Muscle of arm (tissue), 1 donor: ENCODE measurements at regions not wholly inside any gene's neighbourhood (a gene's known extent, or its start where the extent isn't known, plus 50 kb on each side); places are given as distances from the start of the nearest gene placed in this dataset.

Source experiments
- DNase-seq: peaks from one replicate; pipeline ENCODE4 v3.0.0-alpha.2; 2013

- DNase-seq: no peak
Measured at GRCh38 chr14:101480022-101480746, 81.1 kb upstream of the DIO3 start.

GRCh38 chr14:101480747-101481530, 80.4 kb upstream of the DIO3 start:
- no peak for DNase-seq

GRCh38 chr14:101481557-101481956, 79.7 kb upstream of the DIO3 start:
- DNase-seq: no peak

GRCh38 chr14:101482066-101482465, 79.2 kb upstream of the DIO3 start:
- no peak for DNase-seq

GRCh38 chr14:101483829-101484228, 77.5 kb upstream of the DIO3 start:
- DNase-seq: no peak

DNA sequence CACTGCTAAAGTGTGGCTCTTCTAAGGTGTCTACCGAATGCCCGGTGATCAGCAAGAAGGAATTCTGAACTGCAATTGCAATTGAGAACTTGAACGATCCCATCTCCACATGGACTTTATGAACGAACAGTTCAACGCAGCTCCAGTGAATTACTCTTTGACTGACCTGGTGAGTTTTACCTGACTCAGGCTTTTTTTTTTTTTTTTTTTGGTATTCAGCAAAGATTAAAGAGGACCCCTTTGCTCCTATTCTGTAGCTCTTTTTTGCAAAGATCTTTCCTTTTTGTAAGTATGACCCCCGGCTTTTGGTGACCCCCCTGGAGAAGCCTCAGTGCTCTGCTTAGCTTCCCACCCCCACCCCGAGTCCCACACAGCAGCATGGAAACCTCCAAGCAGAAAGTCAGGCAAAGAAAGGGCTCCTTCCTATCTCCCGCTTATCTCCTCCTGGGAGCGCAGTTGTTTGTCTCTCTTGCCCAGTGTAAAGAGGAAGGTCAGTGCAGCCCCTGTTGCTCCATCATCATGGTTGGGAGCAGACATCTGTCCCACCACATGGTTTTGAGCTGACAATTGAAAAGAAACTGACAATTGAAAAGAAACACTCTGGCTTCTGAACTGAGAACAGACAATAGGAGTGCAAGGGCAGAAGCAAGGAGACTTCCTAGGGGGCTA, 72.1 kb upstream of the DIO3 start:
- no peak for DNase-seq

- DNase-seq: no peak
Measured at GRCh38 chr14:101490771-101491170, 70.5 kb upstream of the DIO3 start.

DNA sequence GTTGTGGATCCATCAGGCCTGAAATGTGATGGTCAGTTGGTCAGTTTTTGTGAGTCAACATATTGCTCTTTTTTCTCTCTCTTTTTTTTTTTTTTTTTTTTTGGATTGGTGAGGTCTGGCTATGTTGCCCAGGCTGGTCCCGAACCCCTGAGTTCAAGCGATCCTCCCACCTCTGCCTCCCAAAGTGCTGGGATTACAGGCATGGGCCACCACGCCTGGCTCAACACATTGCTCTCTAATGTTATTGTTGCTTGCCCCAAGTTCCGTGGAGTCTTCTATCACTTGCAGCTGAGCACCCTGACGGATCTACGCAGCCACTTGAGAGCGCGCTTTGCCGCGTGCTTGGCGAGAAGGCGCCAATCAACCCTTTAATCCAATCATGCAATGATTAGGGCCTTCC, 69.5 kb upstream of the DIO3 start:
- no peak for DNase-seq

DNA sequence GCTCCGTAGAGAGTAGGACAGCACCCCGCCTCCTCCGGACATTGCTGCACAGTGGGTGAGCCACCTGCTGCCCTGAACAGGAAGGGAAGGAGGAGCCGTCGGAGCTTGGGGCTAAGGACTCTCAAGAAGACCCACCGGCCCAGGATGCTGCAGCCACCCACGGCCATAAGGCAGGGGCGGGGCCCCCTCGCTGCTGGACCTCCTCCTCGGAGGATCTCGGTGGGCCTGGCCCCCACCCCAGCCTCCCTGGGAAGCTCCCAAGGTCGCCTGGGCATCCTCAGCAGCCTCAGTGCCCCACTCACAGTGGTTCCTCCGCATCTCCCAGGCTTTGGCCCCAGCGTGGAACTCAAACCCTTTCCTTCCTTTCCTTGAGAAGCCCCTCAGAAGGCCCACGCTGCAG, 68.6 kb upstream of the DIO3 start:
- DNase-seq: no peak

GRCh38 chr14:101494826-101495225, 66.5 kb upstream of the DIO3 start:
- no peak for DNase-seq

- DNase-seq: no peak
Measured at GRCh38 chr14:101495284-101495683, 66.0 kb upstream of the DIO3 start.

DNA sequence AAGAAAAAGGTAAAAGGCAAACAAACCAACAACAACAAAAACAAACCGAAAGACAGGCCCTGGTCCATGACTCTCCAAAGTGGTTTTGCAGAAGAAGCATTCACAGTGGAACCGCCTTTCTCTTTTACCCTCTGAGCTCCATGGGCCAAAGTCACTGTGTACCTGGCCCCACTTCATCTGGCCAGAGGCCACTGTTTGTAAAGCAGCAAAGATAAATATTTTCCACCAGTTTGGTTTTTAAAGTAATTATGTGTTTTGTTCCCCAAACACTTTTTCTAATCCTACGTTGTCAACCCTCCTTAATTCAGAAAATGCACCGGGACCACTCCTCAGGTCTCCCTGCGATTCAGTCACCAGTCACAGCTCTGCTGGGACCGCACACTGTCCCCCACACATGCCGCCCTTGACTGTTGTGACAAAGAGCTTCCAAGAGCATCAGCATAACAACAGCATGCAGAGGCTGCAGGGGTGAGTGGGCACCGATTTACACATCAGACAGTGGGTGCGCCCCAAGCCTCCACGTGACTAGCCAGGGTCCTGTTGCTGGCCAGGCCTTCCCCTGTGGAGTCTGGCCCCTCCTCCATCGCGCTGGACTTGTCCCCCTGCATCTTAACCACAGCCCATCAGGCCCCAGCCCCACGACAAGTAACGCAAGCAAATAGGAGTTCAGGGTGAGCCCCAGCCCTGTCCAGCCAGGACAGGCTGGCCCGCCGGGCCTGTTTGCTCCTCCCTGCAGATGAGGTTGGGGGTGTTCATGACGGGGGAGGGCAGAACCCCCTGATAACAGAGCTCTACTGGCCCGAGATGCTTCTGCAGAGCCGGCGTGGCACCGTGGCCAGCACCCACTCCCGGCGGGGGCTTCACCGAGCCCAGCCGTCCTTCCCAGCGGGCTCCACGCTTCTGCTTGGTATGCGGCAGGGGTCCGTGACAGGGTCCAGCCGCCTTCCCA, 65.2 kb upstream of the DIO3 start:
- DNase-seq: no peak

DNA sequence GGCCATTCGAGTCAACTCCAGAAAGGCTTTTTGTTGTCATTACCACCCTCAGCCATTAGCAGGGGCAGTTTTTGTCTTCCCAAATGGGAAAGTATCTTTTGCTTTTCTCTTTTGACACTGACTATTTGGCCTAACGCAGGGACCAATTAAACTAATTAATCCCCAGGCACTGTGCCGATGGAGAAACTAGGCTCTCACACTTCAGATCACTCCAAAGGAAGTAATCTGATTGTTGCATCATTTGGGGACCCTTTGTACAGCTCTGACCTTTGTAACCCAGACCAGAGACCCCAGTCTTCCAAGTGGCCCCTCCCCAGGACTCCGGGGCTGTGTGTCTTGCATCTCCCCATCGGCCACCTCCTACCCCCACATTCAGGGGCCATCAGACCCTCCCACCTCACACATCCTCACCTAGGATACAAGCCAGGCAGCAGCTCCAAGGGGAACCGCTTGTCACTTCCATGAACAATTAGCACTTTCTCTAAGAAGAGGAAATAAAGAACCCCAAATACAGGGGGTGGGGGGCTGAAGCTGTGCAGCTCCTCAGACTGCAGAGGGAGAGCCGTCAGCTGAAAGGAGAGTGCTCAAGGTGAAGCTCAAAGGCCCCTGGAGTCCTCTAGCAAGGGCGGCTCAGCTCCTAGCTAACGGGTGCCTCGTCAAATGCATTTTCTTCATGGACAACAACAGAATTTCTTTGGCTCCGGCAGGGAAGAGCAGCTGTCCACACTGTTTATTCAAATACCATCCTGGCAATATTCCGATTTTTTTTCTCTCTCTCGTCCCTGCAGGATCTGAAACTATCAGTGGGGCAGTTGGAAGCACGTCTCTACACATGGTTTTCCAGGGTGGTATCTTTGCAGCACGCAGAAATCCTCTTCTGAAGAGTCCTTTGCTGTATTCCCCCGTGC, 64.3 kb upstream of the DIO3 start:
- no peak for DNase-seq

DNA sequence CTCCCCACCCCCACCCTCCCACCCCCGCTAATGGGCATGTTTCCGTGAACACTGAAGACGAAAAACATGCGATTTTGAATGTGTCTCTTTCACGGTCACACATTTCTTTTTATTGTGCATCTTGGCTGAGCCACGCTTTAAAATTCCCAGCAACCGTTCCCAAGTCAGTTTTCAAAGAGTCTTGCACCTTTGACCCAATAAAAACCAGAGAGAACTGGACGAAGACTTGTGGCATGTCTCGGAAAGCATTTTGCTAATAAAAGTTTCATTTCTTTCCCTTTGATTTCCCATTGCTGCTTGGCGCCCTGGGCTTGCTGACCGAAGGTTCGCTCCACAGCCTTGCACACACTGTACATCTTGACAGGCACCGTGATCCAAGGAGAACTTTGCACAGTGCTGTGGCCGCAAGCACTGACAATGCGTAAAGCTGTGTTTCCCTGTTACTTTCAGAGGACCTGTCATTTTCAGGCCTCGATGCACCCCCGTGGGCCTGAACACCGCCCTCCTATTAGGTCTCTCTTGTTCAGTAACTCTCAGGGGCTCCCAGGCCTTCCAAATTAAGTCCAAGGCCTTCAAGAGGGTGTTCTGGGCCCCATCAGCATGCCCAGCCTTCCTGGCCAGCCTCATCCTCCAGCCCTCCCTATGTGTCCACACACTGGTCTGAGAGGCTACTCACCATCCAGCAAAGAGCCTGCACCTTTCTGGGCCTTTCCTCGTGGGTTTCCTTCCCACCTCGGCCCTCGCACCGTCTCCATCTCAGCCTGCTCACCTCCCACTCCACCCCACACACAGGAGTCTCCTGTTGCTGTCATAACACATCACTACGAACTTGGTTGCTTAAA, 63.4 kb upstream of the DIO3 start:
- DNase-seq: no peak

DNA sequence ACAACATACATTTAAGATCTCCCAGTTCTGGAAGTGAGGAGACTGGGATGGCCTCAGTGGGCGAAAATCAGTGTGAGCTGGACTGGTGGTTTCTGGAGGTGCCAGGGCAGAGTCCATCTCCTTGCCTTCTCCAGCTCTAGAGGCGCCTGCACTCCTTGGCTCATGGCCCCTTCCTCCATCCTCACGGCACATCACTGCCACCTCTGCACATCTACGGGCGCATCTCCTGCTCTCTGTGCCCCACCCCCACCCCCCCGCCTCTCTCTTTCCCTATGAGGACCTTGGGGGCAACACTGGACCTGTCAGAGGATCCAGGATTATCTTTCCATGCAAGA, 62.8 kb upstream of the DIO3 start:
- no peak for DNase-seq

GRCh38 chr14:101499080-101499479, 62.2 kb upstream of the DIO3 start:
- no peak for DNase-seq

DNA sequence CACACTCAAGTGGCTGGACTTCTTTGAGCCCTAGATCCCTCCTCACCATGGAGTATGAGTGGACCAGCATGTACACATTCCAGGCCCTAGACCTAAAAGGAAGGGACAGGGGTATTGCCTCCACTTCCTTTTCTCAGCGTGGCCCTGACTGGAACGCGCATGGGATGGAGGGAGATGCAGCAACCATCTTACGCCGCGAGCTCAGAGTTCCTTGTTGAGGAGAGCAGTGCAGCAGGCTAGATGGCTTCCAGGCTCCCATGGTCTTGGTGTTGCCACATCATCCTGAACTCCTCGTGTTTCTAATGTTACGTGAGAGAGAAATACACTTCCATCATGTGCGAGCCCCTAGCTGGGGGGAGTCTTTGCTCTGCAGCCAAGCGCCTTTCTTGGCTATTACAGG, 61.8 kb upstream of the DIO3 start:
- no peak for DNase-seq

DNA sequence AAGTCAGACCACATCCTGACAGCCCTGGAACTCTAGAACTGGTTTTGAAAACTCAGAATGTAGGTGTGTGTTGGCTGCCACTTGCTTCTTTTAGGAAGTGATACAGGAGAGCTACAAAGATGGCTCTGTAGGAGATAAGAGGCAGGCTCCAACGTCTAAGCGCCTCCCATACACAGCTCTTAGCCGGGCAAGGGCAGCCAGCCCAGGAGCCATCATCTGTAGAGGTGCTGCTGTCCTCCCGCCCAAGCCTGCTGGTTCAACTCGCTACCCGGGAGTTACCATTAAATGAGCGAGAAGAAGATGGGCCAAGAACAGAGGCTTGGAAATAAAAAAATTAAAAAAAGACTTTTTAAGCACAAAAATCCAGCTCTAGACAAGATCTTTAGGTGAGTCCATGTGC, 61.2 kb upstream of the DIO3 start:
- DNase-seq: no peak

DNA sequence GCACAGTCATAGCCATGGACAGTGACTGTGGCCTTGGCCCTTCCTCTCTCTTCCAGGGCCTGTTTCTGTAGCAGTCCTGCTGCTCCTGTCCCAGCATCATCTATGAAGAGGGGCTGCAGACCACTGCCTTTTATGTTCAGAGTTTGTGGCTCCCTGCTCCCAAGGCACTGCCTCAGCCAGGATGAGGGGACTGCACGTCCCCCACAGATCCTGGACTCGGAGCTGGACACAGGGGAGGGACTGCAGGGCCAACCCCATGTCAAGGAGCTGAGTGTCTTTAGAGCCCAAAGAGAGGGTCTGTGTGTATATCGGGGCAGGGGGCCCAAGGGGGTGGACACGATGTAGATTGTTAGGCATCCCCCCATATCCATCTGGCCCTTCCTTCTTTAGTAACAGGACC, 60.6 kb upstream of the DIO3 start:
- no peak for DNase-seq

- DNase-seq: no peak
Measured at GRCh38 chr14:101501341-101501740, 60.0 kb upstream of the DIO3 start.
